Type B pancreatic cell (in vitro differentiated cells): ENCODE measurements at regions not wholly inside any gene's neighbourhood (a gene's known extent, or its start where the extent isn't known, plus 50 kb on each side); places are given as distances from the start of the nearest gene placed in this dataset.

Source experiments
- DNase-seq: peaks from one replicate; pipeline ENCODE4 v3.0.0; 2021; ENCODE audit warnings: mixed read lengths; ENCODE audit not compliant: unreplicated experiment; ENCODE audit errors: extremely low spot score
- H3K27ac Mint-ChIP-seq: 2 replicates; pipeline ENCODE4 v1.8.0; 2021; ENCODE audit warnings: mild to moderate bottlenecking, mixed read lengths
- H3K27me3 Mint-ChIP-seq: 2 replicates; pipeline ENCODE4 v1.8.0; 2021; ENCODE audit warnings: mixed read lengths
- H3K36me3 Mint-ChIP-seq: 2 replicates; pipeline ENCODE4 v1.8.0; 2021; ENCODE audit warnings: mixed read lengths
- H3K4me1 Mint-ChIP-seq: one replicate; pipeline ENCODE4 v1.8.0; 2021; ENCODE audit warnings: mixed read lengths; ENCODE audit not compliant: unreplicated experiment
- H3K4me3 Mint-ChIP-seq: 2 replicates; pipeline ENCODE4 v1.8.0; 2021; ENCODE audit warnings: mild to moderate bottlenecking, mixed read lengths
- H3K9me3 Mint-ChIP-seq: 2 replicates; pipeline ENCODE4 v1.8.0; 2021; ENCODE audit warnings: mixed read lengths
- CTCF ChIP-seq: fragments of 200-600 bp; sonication (generic); conservative IDR thresholded peaks from 2 replicates; pipeline ENCODE4 v1.5.0; 2021; ENCODE audit warnings: antibody characterized with exemption, mild to moderate bottlenecking

- Mint-ChIP-seq H3K36me3 (no peaks in the 10 kb centered on the region), H3K4me1 (no peaks in the 10 kb centered on the region), H3K9me3 (no peaks in the 10 kb centered on the region), H3K4me3 (no peak overlapping the region), H3K27me3 (peaks cover 47% of the 10 kb centered on the region), H3K27ac (no peak overlapping the region)
- TF ChIP-seq CTCF = no peak
- DNase-seq = no peak
Observed at GRCh38 chr5:88389338-88390095, 120.9 kb upstream of the TMEM161B start.

GRCh38 chr5:88388476-88389337 lies 120.1 kb upstream of the TMEM161B start:
- no peaks in the 10 kb centered on the region for H3K36me3 Mint-ChIP-seq
- TF ChIP-seq CTCF = no peak
- H3K4me1 Mint-ChIP-seq = no peaks in the 10 kb centered on the region
- H3K9me3 Mint-ChIP-seq = no peaks in the 10 kb centered on the region
- H3K4me3 Mint-ChIP-seq = no peak overlapping the region
- H3K27ac Mint-ChIP-seq = no peak overlapping the region
- peaks cover 40% of the 10 kb centered on the region for H3K27me3 Mint-ChIP-seq
- DNase-seq = no peak

- peaks cover 22% of the 10 kb centered on the region for H3K27me3 Mint-ChIP-seq
- no peak overlapping the region for H3K27ac Mint-ChIP-seq
- H3K4me3 Mint-ChIP-seq = no peak overlapping the region
- no peak for TF ChIP-seq CTCF
- H3K4me1 Mint-ChIP-seq = no peaks in the 10 kb centered on the region
- no peaks in the 10 kb centered on the region for H3K9me3 Mint-ChIP-seq
- H3K36me3 Mint-ChIP-seq = no peaks in the 10 kb centered on the region
- DNase-seq = no peak
Observed at GRCh38 chr5:88384886-88385285, 116.2 kb upstream of the TMEM161B start.

GRCh38 chr5:88380332-88380731 lies 111.7 kb upstream of the TMEM161B start:
- H3K4me1 Mint-ChIP-seq = peaks cover 4% of the 10 kb centered on the region
- no peak overlapping the region for H3K4me3 Mint-ChIP-seq
- no peak for DNase-seq
- H3K9me3 Mint-ChIP-seq = peaks cover 6% of the 10 kb centered on the region
- no peak for TF ChIP-seq CTCF
- H3K36me3 Mint-ChIP-seq = no peaks in the 10 kb centered on the region
- H3K27ac Mint-ChIP-seq = no peak overlapping the region
- H3K27me3 Mint-ChIP-seq = peaks cover 7% of the 10 kb centered on the region

GRCh38 chr5:88377705-88378656 lies 109.3 kb upstream of the TMEM161B start:
- Mint-ChIP-seq H3K36me3 (no peaks in the 10 kb centered on the region), H3K27me3 (peaks cover 7% of the 10 kb centered on the region), H3K27ac (peak overlapping the region; percentile 48), H3K9me3 (peaks cover 6% of the 10 kb centered on the region), H3K4me1 (peaks cover 4% of the 10 kb centered on the region), H3K4me3 (no peak overlapping the region)
- TF ChIP-seq CTCF = no peak
- no peak for DNase-seq
